Neural crest cell (in vitro differentiated cells): ENCODE measurements at regions not wholly inside any gene's neighbourhood (a gene's known extent, or its start where the extent isn't known, plus 50 kb on each side); places are given as distances from the start of the nearest gene placed in this dataset.

Source experiments
- DNase-seq: peaks from one replicate; pipeline ENCODE4 v3.0.0; 2021; ENCODE audit warnings: low read depth, mixed read lengths, low spot score
- H3K27ac Mint-ChIP-seq: one replicate; pipeline ENCODE4 v1.8.0; 2021; ENCODE audit warnings: mild to moderate bottlenecking, mixed read lengths; ENCODE audit not compliant: unreplicated experiment
- H3K27me3 Mint-ChIP-seq: 2 replicates; pipeline ENCODE4 v1.8.0; 2021; ENCODE audit warnings: low read depth, mild to moderate bottlenecking, mixed read lengths
- H3K36me3 Mint-ChIP-seq: 2 replicates; pipeline ENCODE4 v1.8.0; 2021; ENCODE audit warnings: low read depth, mild to moderate bottlenecking, mixed read lengths
- H3K4me1 Mint-ChIP-seq: 2 replicates; pipeline ENCODE4 v1.8.0; 2021; ENCODE audit warnings: mixed read lengths
- H3K4me3 Mint-ChIP-seq: one replicate; pipeline ENCODE4 v1.8.0; 2021; ENCODE audit warnings: mild to moderate bottlenecking, mixed read lengths
- H3K9me3 Mint-ChIP-seq: 2 replicates; pipeline ENCODE4 v1.8.0; 2021; ENCODE audit warnings: mixed read lengths
- CTCF ChIP-seq: fragments of 200-600 bp; sonication (generic); conservative IDR thresholded peaks from 2 replicates; pipeline ENCODE4 v1.5.0; 2021; ENCODE audit warnings: antibody characterized with exemption, mild to moderate bottlenecking

GRCh38 chr5:154631141-154631540 lies 124.0 kb upstream of the LARP1 start:
- no peak for DNase-seq
- Mint-ChIP-seq H3K9me3 (no peaks in the 10 kb centered on the region), H3K27ac (no peak overlapping the region), H3K4me3 (no peak overlapping the region), H3K4me1 (no peaks in the 10 kb centered on the region), H3K36me3 (no peaks in the 10 kb centered on the region), H3K27me3 (no peaks in the 10 kb centered on the region)
- no peak for TF ChIP-seq CTCF

- DNase-seq: no peak
- no peaks in the 10 kb centered on the region for H3K4me1 Mint-ChIP-seq
- H3K36me3 Mint-ChIP-seq: no peaks in the 10 kb centered on the region
- no peak for TF ChIP-seq CTCF
- no peaks in the 10 kb centered on the region for H3K9me3 Mint-ChIP-seq
- H3K27me3 Mint-ChIP-seq: no peaks in the 10 kb centered on the region
- no peak overlapping the region for H3K4me3 Mint-ChIP-seq
- peak overlapping the region; percentile 19 for H3K27ac Mint-ChIP-seq
Observed at GRCh38 chr5:154630410-154630809, 124.8 kb upstream of the LARP1 start.

GRCh38 chr5:154628685-154629084 lies 126.5 kb upstream of the LARP1 start:
- no peak for TF ChIP-seq CTCF
- DNase-seq: no peak
- no peaks in the 10 kb centered on the region for H3K9me3 Mint-ChIP-seq
- H3K36me3 Mint-ChIP-seq: no peaks in the 10 kb centered on the region
- H3K27ac Mint-ChIP-seq: no peak overlapping the region
- peaks cover 9% of the 10 kb centered on the region for H3K27me3 Mint-ChIP-seq
- H3K4me1 Mint-ChIP-seq: no peaks in the 10 kb centered on the region
- H3K4me3 Mint-ChIP-seq: no peak overlapping the region

- Mint-ChIP-seq H3K4me1 (no peaks in the 10 kb centered on the region), H3K9me3 (no peaks in the 10 kb centered on the region), H3K27ac (no peak overlapping the region), H3K4me3 (no peak overlapping the region), H3K27me3 (peaks cover 11% of the 10 kb centered on the region), H3K36me3 (no peaks in the 10 kb centered on the region)
- DNase-seq: no peak
- no peak for TF ChIP-seq CTCF
Observed at GRCh38 chr5:154627698-154628678, 127.2 kb upstream of the LARP1 start.

- H3K9me3 Mint-ChIP-seq: no peaks in the 10 kb centered on the region
- peaks cover 11% of the 10 kb centered on the region for H3K27me3 Mint-ChIP-seq
- no peaks in the 10 kb centered on the region for H3K4me1 Mint-ChIP-seq
- no peaks in the 10 kb centered on the region for H3K36me3 Mint-ChIP-seq
- no peak for TF ChIP-seq CTCF
- DNase-seq: no peak
- no peak overlapping the region for H3K4me3 Mint-ChIP-seq
- H3K27ac Mint-ChIP-seq: no peak overlapping the region
Observed at GRCh38 chr5:154626876-154627557, 128.2 kb upstream of the LARP1 start.
